IPS-15b (cell line): ENCODE measurements at regions not wholly inside any gene's neighbourhood (a gene's known extent, or its start where the extent isn't known, plus 50 kb on each side); places are given as distances from the start of the nearest gene placed in this dataset.
"Not testable (repeated sequence)": the region's sequence is repeated elsewhere in the genome, so short reads cannot be mapped to it uniquely, and the experiment has no call there.

ENCODE experiments used
- H3K27me3 ChIP-seq: one replicate; pipeline ENCODE4 v1.6.1; 2013; ENCODE audit warnings: low read length; ENCODE audit not compliant: control insufficient read depth, insufficient read depth
- H3K36me3 ChIP-seq: one replicate; pipeline ENCODE4 v1.6.1; 2013; ENCODE audit warnings: low read length; ENCODE audit not compliant: control insufficient read depth, insufficient read depth
- H3K4me1 ChIP-seq: one replicate; pipeline ENCODE4 v1.6.1; 2013; ENCODE audit warnings: mild to moderate bottlenecking, low read length; ENCODE audit not compliant: control insufficient read depth, insufficient read depth
- H3K4me3 ChIP-seq: one replicate; pipeline ENCODE4 v1.5.1; 2013; ENCODE audit warnings: low read depth, low read length
- H3K9ac ChIP-seq: one replicate; pipeline ENCODE4 v1.6.1; 2013; ENCODE audit warnings: low read depth, mild to moderate bottlenecking, low read length
- H3K9me3 ChIP-seq: one replicate; pipeline ENCODE4 v1.6.1; 2013; ENCODE audit warnings: mild to moderate bottlenecking, low read length; ENCODE audit not compliant: control insufficient read depth, insufficient read depth

GRCh38 chr13:21884299-21884909 lies 213.5 kb downstream of the FGF9 start:
- H3K36me3 ChIP-seq: no peaks in the 10 kb centered on the region
- H3K4me1 ChIP-seq: no peaks in the 10 kb centered on the region
- no peak overlapping the region for H3K4me3 ChIP-seq
- H3K9me3 ChIP-seq: no peaks in the 10 kb centered on the region
- no peak overlapping the region for H3K9ac ChIP-seq
- H3K27me3 ChIP-seq: no peaks in the 10 kb centered on the region

GRCh38 chr13:21884965-21885567 lies 214.2 kb downstream of the FGF9 start:
- Histone ChIP-seq H3K36me3 (no peaks in the 10 kb centered on the region), H3K9ac (no peak overlapping the region), H3K9me3 (no peaks in the 10 kb centered on the region), H3K4me1 (no peaks in the 10 kb centered on the region), H3K4me3 (no peak overlapping the region), H3K27me3 (no peaks in the 10 kb centered on the region)

- H3K4me1 ChIP-seq: no peaks in the 10 kb centered on the region
- no peak overlapping the region for H3K9ac ChIP-seq
- no peaks in the 10 kb centered on the region for H3K27me3 ChIP-seq
- no peak overlapping the region for H3K4me3 ChIP-seq
- no peaks in the 10 kb centered on the region for H3K9me3 ChIP-seq
- H3K36me3 ChIP-seq: no peaks in the 10 kb centered on the region
Measured at GRCh38 chr13:21885714-21886224, 214.9 kb downstream of the FGF9 start.

GRCh38 chr13:21889651-21890050 lies 218.8 kb downstream of the FGF9 start:
- Histone ChIP-seq H3K9ac (no peak overlapping the region), H3K27me3 (no peaks in the 10 kb centered on the region), H3K4me3 (no peak overlapping the region), H3K36me3 (no peaks in the 10 kb centered on the region), H3K9me3 (no peaks in the 10 kb centered on the region), H3K4me1 (no peaks in the 10 kb centered on the region)

GRCh38 chr13:21890220-21890619 lies 219.3 kb downstream of the FGF9 start:
- not testable (repeated sequence) for H3K4me3 ChIP-seq, H3K36me3 ChIP-seq, H3K9me3 ChIP-seq, H3K9ac ChIP-seq, H3K4me1 ChIP-seq, H3K27me3 ChIP-seq

GRCh38 chr13:21894091-21894490 lies 223.2 kb downstream of the FGF9 start:
- H3K4me1 ChIP-seq: no peaks in the 10 kb centered on the region
- no peaks in the 10 kb centered on the region for H3K9me3 ChIP-seq
- no peak overlapping the region for H3K4me3 ChIP-seq
- no peaks in the 10 kb centered on the region for H3K27me3 ChIP-seq
- no peak overlapping the region for H3K9ac ChIP-seq
- no peaks in the 10 kb centered on the region for H3K36me3 ChIP-seq

- no peaks in the 10 kb centered on the region for H3K9me3 ChIP-seq
- no peaks in the 10 kb centered on the region for H3K27me3 ChIP-seq
- H3K36me3 ChIP-seq: no peaks in the 10 kb centered on the region
- no peak overlapping the region for H3K9ac ChIP-seq
- H3K4me1 ChIP-seq: no peaks in the 10 kb centered on the region
- no peak overlapping the region for H3K4me3 ChIP-seq
Measured at GRCh38 chr13:21894703-21895699, 224.1 kb downstream of the FGF9 start.

- no peaks in the 10 kb centered on the region for H3K27me3 ChIP-seq
Measured at GRCh38 chr13:21895779-21896178, 224.9 kb downstream of the FGF9 start.

GRCh38 chr13:21897161-21897560 lies 226.3 kb downstream of the FGF9 start:
- Histone ChIP-seq H3K9me3 (no peaks in the 10 kb centered on the region), H3K9ac (no peak overlapping the region), H3K4me1 (no peaks in the 10 kb centered on the region), H3K36me3 (no peaks in the 10 kb centered on the region), H3K4me3 (no peak overlapping the region), H3K27me3 (no peaks in the 10 kb centered on the region)

More at GRCh38 chr13:21895779-21896178, 224.9 kb downstream of the FGF9 start:
- Histone ChIP-seq H3K4me3 (no peak overlapping the region), H3K9me3 (no peaks in the 10 kb centered on the region), H3K36me3 (no peaks in the 10 kb centered on the region), H3K9ac (no peak overlapping the region), H3K4me1 (no peaks in the 10 kb centered on the region)

- no peak overlapping the region for H3K4me3 ChIP-seq
- no peaks in the 10 kb centered on the region for H3K27me3 ChIP-seq
- no peak overlapping the region for H3K9ac ChIP-seq
- no peaks in the 10 kb centered on the region for H3K4me1 ChIP-seq
- H3K36me3 ChIP-seq: no peaks in the 10 kb centered on the region
- no peaks in the 10 kb centered on the region for H3K9me3 ChIP-seq
Measured at GRCh38 chr13:21898459-21898858, 227.6 kb downstream of the FGF9 start.

GRCh38 chr13:21898945-21899344 lies 228.1 kb downstream of the FGF9 start:
- Histone ChIP-seq H3K9me3 (no peaks in the 10 kb centered on the region), H3K9ac (no peak overlapping the region), H3K27me3 (no peaks in the 10 kb centered on the region), H3K36me3 (no peaks in the 10 kb centered on the region), H3K4me1 (no peaks in the 10 kb centered on the region), H3K4me3 (no peak overlapping the region)
